Keratinocyte (primary cell): ENCODE measurements at regions not wholly inside any gene's neighbourhood (a gene's known extent, or its start where the extent isn't known, plus 50 kb on each side); places are given as distances from the start of the nearest gene placed in this dataset.

Experiments
- EZH2 ChIP-seq: IDR thresholded peaks from one replicate; pipeline ENCODE4 v1.6.1; 2012; ENCODE audit warnings: inconsistent platforms, mild to moderate bottlenecking, low read length, moderate library complexity
- TF ChIP-seq, protein P1 (sequence below), 3 experiments: IDR thresholded peaks in 1 of 3; conservative IDR thresholded peaks in 1 of 3; optimal IDR thresholded peaks in 1 of 3; 2 replicates in 2 of 3; 3 replicates in 1 of 3; pipeline versions ENCODE3 to v1.5.1; 2011; ENCODE audit warnings: low read length in 3 of 3, mild to moderate bottlenecking in 3 of 3, moderate library complexity in 2 of 3, control low read depth in 1 of 3, inconsistent platforms in 1 of 3; ENCODE audit not compliant: insufficient read depth in 2 of 3; ENCODE audit errors: extremely low read depth in 1 of 3

- TF ChIP-seq, protein P1, sequence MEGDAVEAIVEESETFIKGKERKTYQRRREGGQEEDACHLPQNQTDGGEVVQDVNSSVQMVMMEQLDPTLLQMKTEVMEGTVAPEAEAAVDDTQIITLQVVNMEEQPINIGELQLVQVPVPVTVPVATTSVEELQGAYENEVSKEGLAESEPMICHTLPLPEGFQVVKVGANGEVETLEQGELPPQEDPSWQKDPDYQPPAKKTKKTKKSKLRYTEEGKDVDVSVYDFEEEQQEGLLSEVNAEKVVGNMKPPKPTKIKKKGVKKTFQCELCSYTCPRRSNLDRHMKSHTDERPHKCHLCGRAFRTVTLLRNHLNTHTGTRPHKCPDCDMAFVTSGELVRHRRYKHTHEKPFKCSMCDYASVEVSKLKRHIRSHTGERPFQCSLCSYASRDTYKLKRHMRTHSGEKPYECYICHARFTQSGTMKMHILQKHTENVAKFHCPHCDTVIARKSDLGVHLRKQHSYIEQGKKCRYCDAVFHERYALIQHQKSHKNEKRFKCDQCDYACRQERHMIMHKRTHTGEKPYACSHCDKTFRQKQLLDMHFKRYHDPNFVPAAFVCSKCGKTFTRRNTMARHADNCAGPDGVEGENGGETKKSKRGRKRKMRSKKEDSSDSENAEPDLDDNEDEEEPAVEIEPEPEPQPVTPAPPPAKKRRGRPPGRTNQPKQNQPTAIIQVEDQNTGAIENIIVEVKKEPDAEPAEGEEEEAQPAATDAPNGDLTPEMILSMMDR (optimal IDR thresholded peaks at IDR 0.05 in 1 of 3, IDR thresholded peaks at IDR 0.05 in 1 of 3, conservative IDR thresholded peaks at IDR 0.05 in 1 of 3; ENCODE audit: extremely low read depth in 1 of 3, insufficient read depth in 2 of 3, low read length in 3 of 3): no peak
- no peak for TF ChIP-seq EZH2
These were observed 50.5 kb upstream of the HAPSTR1 start for GRCh38 chr16:9040800-9041412.
